ENCODE measurements at regions not wholly inside any gene's neighbourhood (a gene's known extent, or its start where the extent isn't known, plus 50 kb on each side); places are given as distances from the start of the nearest gene placed in this dataset.

- no peak for TF ChIP-seq CTCF (conservative IDR thresholded peaks at IDR 0.05; ENCODE audit: low read length)
- TF ChIP-seq EZH2phosphoT487 (IDR thresholded peaks at IDR 0.05; ENCODE audit: borderline replicate concordance, low read depth, low read length) = no peak
These were observed 648.6 kb upstream of the CAMK1G start for GRCh38 chr1:208934933-208935332.
